ENCODE measurements at regions not wholly inside any gene's neighbourhood (a gene's known extent, or its start where the extent isn't known, plus 50 kb on each side); places are given as distances from the start of the nearest gene placed in this dataset.
"Not testable (repeated sequence)": the region's sequence is repeated elsewhere in the genome, so short reads cannot be mapped to it uniquely, and the experiment has no call there.

- DNase-seq (ENCODE audit: low read depth, low spot score); H2AFZ ChIP-seq (ENCODE audit: control insufficient read depth, low read depth, low read length); CTCF ChIA-PET; H3K4me2 ChIP-seq (ENCODE audit: control insufficient read depth, insufficient read depth); H3K9me3 ChIP-seq (replicated peaks; ENCODE audit: control insufficient read depth, insufficient read depth, low read length); POLR2A ChIA-PET; in situ Hi-C loops (cut with MboI); intact Hi-C loops (cut with micrococcal nuclease; ENCODE audit: unreplicated experiment); FAIRE-seq; BruUV-seq (replicated peaks); SMC1A ChIA-PET (ENCODE audit: uncharacterized antibody, unreplicated experiment); H3K4me3 ChIP-seq; ATAC-seq; RAD21 ChIA-PET (ENCODE audit: unreplicated experiment); H3K27me3 ChIP-seq (replicated peaks in 1 of 2; ENCODE audit: control insufficient read depth in 2 of 2, insufficient read depth in 2 of 2, low read length in 1 of 2); H3K27ac ChIP-seq (ENCODE audit: control insufficient read depth, insufficient read depth); H3K9ac ChIP-seq (ENCODE audit: control insufficient read depth, insufficient read depth, low read length); H3K36me3 ChIP-seq (ENCODE audit: control insufficient read depth in 2 of 2, insufficient read depth in 2 of 2, low read length in 1 of 2); H4K20me1 ChIP-seq (ENCODE audit: control insufficient read depth, insufficient read depth); H3K79me2 ChIP-seq (ENCODE audit: control insufficient read depth, insufficient read depth, low read length): not testable (repeated sequence)
- peaks cover 13% of the 10 kb centered on the region for H3K4me1 ChIP-seq (ENCODE audit: control insufficient read depth, insufficient read depth, low read length)
- WGBS (ENCODE audit: insufficient coverage, insufficient replicate concordance, low lambda C conversion rate, missing lambda C conversion rate), result 29% methylated on average over 3 of the region's 5 CpGs
Measured at GRCh38 chr6:27047725-27048124, 199.8 kb upstream of the PRSS16 start.

- intact Hi-C loops (cut with micrococcal nuclease; ENCODE audit: unreplicated experiment) (no loop called here), in situ Hi-C loops (cut with MboI) (no loop called here)
- ChIA-PET RAD21 (ENCODE audit: unreplicated experiment) (no interaction called here), CTCF (interaction anchor here (0.5 kb wide), 1 partner anchor 844 kb away, joined by 3 read pairs; no protein-coding TSS in a partner anchor), POLR2A (interaction anchor here (1.1 kb wide), 1 partner anchor 13 kb away, joined by 4 read pairs; no protein-coding TSS in a partner anchor), SMC1A (ENCODE audit: uncharacterized antibody, unreplicated experiment) (interaction anchor here (2.0 to 3.7 kb wide), 3 partner anchors 10 to 27 kb away, joined by 7 to 15 read pairs (median 8); no protein-coding TSS in a partner anchor)
- Histone ChIP-seq H2AFZ (ENCODE audit: control insufficient read depth, low read depth, low read length) (no peak overlapping the region; the same call in 1 of the 2 replicates), H4K20me1 (ENCODE audit: control insufficient read depth, insufficient read depth) (no peaks in the 10 kb centered on the region), H3K27me3 (replicated peaks in 1 of 2; ENCODE audit: control insufficient read depth in 2 of 2, insufficient read depth in 2 of 2, low read length in 1 of 2) (no peaks in the 10 kb centered on the region), H3K9me3 (replicated peaks; ENCODE audit: control insufficient read depth, insufficient read depth, low read length) (peaks cover 1% of the 10 kb centered on the region; the same call in 2 of the 3 replicates), H3K27ac (ENCODE audit: control insufficient read depth, insufficient read depth) (no peak overlapping the region), H3K9ac (ENCODE audit: control insufficient read depth, insufficient read depth, low read length) (no peak overlapping the region), H3K36me3 (ENCODE audit: control insufficient read depth in 2 of 2, insufficient read depth in 2 of 2, low read length in 1 of 2) (no peaks in the 10 kb centered on the region), H3K4me3 (no peak overlapping the region), H3K4me1 (ENCODE audit: control insufficient read depth, insufficient read depth, low read length) (peaks cover 21% of the 10 kb centered on the region), H3K4me2 (ENCODE audit: control insufficient read depth, insufficient read depth) (no peak overlapping the region), H3K79me2 (ENCODE audit: control insufficient read depth, insufficient read depth, low read length) (no peaks in the 10 kb centered on the region)
- WGBS (ENCODE audit: insufficient coverage, insufficient replicate concordance, low lambda C conversion rate, missing lambda C conversion rate), result 78% methylated on average over 30 of the region's 30 CpGs
- DNase-seq (ENCODE audit: low read depth, low spot score), result no peak
- no peak for ATAC-seq
- BruUV-seq (replicated peaks), result no TSS peak
- FAIRE-seq, result no peak
- TF ChIP-seq STAT1 (conservative IDR thresholded peaks at IDR 0.05), result no peak
- no peak for TF ChIP-seq ZBTB33 (IDR thresholded peaks at IDR 0.05)
- TF ChIP-seq FOXM1 (IDR thresholded peaks at IDR 0.05; ENCODE audit: low read depth, low read length), result no peak
- TF ChIP-seq ATF2 (IDR thresholded peaks at IDR 0.05; ENCODE audit: low read length), result no peak
- TF ChIP-seq ZBTB40 (IDR thresholded peaks at IDR 0.05; ENCODE audit: borderline replicate concordance), result no peak
- no peak for TF ChIP-seq ASH2L (IDR thresholded peaks at IDR 0.05; ENCODE audit: borderline replicate concordance, low read depth)
Measured at GRCh38 chr6:27049863-27050781, 197.4 kb upstream of the PRSS16 start.
